ENCODE measurements at regions not wholly inside any gene's neighbourhood (a gene's known extent, or its start where the extent isn't known, plus 50 kb on each side); places are given as distances from the start of the nearest gene placed in this dataset.

GRCh38 chr2:30034052-30034775, 112.6 kb upstream of the YPEL5 start:
- Histone ChIP-seq H3K4me3 (replicated peaks in 1 of 4; ENCODE audit: control extremely low read depth in 1 of 4, insufficient read depth in 1 of 4, low read depth in 3 of 4, low read length in 4 of 4) (no peak overlapping the region), H3K9me3 (ENCODE audit: control insufficient read depth, insufficient read depth, low read depth, low read length) (no peaks in the 10 kb centered on the region), H3K4me2 (ENCODE audit: extremely low read depth, insufficient read depth, low read length) (no peak overlapping the region), H3K27me3 (ENCODE audit: control insufficient read depth, insufficient read depth, low read length) (no peaks in the 10 kb centered on the region), H2AFZ (ENCODE audit: low read length) (no peak overlapping the region), H3K36me3 (ENCODE audit: control insufficient read depth, insufficient read depth, low read length) (no peaks in the 10 kb centered on the region), H3K4me1 (ENCODE audit: control insufficient read depth, extremely low read depth, insufficient read depth, low read length) (no peaks in the 10 kb centered on the region), H4K20me1 (ENCODE audit: control insufficient read depth, extremely low read depth, insufficient read depth, low read length) (no peaks in the 10 kb centered on the region), H3K27ac (ENCODE audit: insufficient read depth, low read length) (no peak overlapping the region), H3K79me2 (ENCODE audit: control insufficient read depth, insufficient read depth, low read length) (no peaks in the 10 kb centered on the region), H3K9ac (ENCODE audit: insufficient read depth, low read length) (no peak overlapping the region)
- DNase-seq (ENCODE audit: low read depth in 2 of 2): no peak
- TF ChIP-seq CTCF (conservative IDR thresholded peaks at IDR 0.05 in 1 of 2, IDR thresholded peaks at IDR 0.05 in 1 of 2; ENCODE audit: low read depth in 1 of 2, low read length in 2 of 2) (no peak), EZH2 (IDR thresholded peaks at IDR 0.05; ENCODE audit: low read length, missing control alignments) (no peak)

- H3K4me2 ChIP-seq (ENCODE audit: extremely low read depth, insufficient read depth, low read length): no peak overlapping the region
- no peak overlapping the region for H3K27ac ChIP-seq (ENCODE audit: insufficient read depth, low read length)
- DNase-seq (ENCODE audit: low read depth in 2 of 2): peak in 1 of 2 donors; percentile 7
- no peaks in the 10 kb centered on the region for H3K27me3 ChIP-seq (ENCODE audit: control insufficient read depth, insufficient read depth, low read length)
- H2AFZ ChIP-seq (ENCODE audit: low read length): no peak overlapping the region
- TF ChIP-seq CTCF (conservative IDR thresholded peaks at IDR 0.05 in 1 of 2, IDR thresholded peaks at IDR 0.05 in 1 of 2; ENCODE audit: low read depth in 1 of 2, low read length in 2 of 2) (no peak), EZH2 (IDR thresholded peaks at IDR 0.05; ENCODE audit: low read length, missing control alignments) (no peak)
- H3K4me3 ChIP-seq (replicated peaks in 1 of 4; ENCODE audit: control extremely low read depth in 1 of 4, insufficient read depth in 1 of 4, low read depth in 3 of 4, low read length in 4 of 4): no peak overlapping the region
- no peaks in the 10 kb centered on the region for H3K9me3 ChIP-seq (ENCODE audit: control insufficient read depth, insufficient read depth, low read depth, low read length)
- H3K36me3 ChIP-seq (ENCODE audit: control insufficient read depth, insufficient read depth, low read length): no peaks in the 10 kb centered on the region
- no peaks in the 10 kb centered on the region for H3K79me2 ChIP-seq (ENCODE audit: control insufficient read depth, insufficient read depth, low read length)
- H4K20me1 ChIP-seq (ENCODE audit: control insufficient read depth, extremely low read depth, insufficient read depth, low read length): no peaks in the 10 kb centered on the region
- H3K4me1 ChIP-seq (ENCODE audit: control insufficient read depth, extremely low read depth, insufficient read depth, low read length): no peaks in the 10 kb centered on the region
- no peak overlapping the region for H3K9ac ChIP-seq (ENCODE audit: insufficient read depth, low read length)
These were observed 109.8 kb upstream of the YPEL5 start for GRCh38 chr2:30037016-30037415.

GRCh38 chr2:30038419-30038818, 108.4 kb upstream of the YPEL5 start:
- TF ChIP-seq CTCF (conservative IDR thresholded peaks at IDR 0.05 in 1 of 2, IDR thresholded peaks at IDR 0.05 in 1 of 2; ENCODE audit: low read depth in 1 of 2, low read length in 2 of 2): no peak
- TF ChIP-seq EZH2 (IDR thresholded peaks at IDR 0.05; ENCODE audit: low read length, missing control alignments): no peak
- no peaks in the 10 kb centered on the region for H3K27me3 ChIP-seq (ENCODE audit: control insufficient read depth, insufficient read depth, low read length)
- no peaks in the 10 kb centered on the region for H3K4me1 ChIP-seq (ENCODE audit: control insufficient read depth, extremely low read depth, insufficient read depth, low read length)
- H2AFZ ChIP-seq (ENCODE audit: low read length): no peak overlapping the region
- H3K9ac ChIP-seq (ENCODE audit: insufficient read depth, low read length): no peak overlapping the region
- H3K79me2 ChIP-seq (ENCODE audit: control insufficient read depth, insufficient read depth, low read length): no peaks in the 10 kb centered on the region
- no peaks in the 10 kb centered on the region for H3K9me3 ChIP-seq (ENCODE audit: control insufficient read depth, insufficient read depth, low read depth, low read length)
- no peak overlapping the region for H3K27ac ChIP-seq (ENCODE audit: insufficient read depth, low read length)
- H4K20me1 ChIP-seq (ENCODE audit: control insufficient read depth, extremely low read depth, insufficient read depth, low read length): no peaks in the 10 kb centered on the region
- no peak overlapping the region for H3K4me3 ChIP-seq (replicated peaks in 1 of 4; ENCODE audit: control extremely low read depth in 1 of 4, insufficient read depth in 1 of 4, low read depth in 3 of 4, low read length in 4 of 4)
- H3K4me2 ChIP-seq (ENCODE audit: extremely low read depth, insufficient read depth, low read length): no peak overlapping the region
- H3K36me3 ChIP-seq (ENCODE audit: control insufficient read depth, insufficient read depth, low read length): no peaks in the 10 kb centered on the region
- no peak for DNase-seq (ENCODE audit: low read depth in 2 of 2)
